ENCODE measurements at regions not wholly inside any gene's neighbourhood (a gene's known extent, or its start where the extent isn't known, plus 50 kb on each side); places are given as distances from the start of the nearest gene placed in this dataset.

- no peak overlapping the region for H3K4me3 ChIP-seq (ENCODE audit: low read depth, low read length)
- H3K36me3 ChIP-seq (ENCODE audit: insufficient read depth, low read length), result no peaks in the 10 kb centered on the region
- peaks cover 8% of the 10 kb centered on the region for H3K4me1 ChIP-seq (ENCODE audit: control insufficient read depth, insufficient read depth, low read length, unreplicated experiment)
- no peaks in the 10 kb centered on the region for H3K27me3 ChIP-seq (ENCODE audit: insufficient read depth, low read length)
- H3K79me2 ChIP-seq (ENCODE audit: control insufficient read depth, insufficient read depth, low read length, unreplicated experiment), result no peaks in the 10 kb centered on the region
- no peak overlapping the region for H2AFZ ChIP-seq (ENCODE audit: low read length, unreplicated experiment)
- no peak overlapping the region for H3K27ac ChIP-seq (ENCODE audit: low read depth, low read length)
Observed at GRCh38 chr12:92299344-92299743, 153.7 kb upstream of the BTG1 start.

GRCh38 chr12:92297932-92298696, 152.5 kb upstream of the BTG1 start:
- Histone ChIP-seq H3K4me1 (ENCODE audit: control insufficient read depth, insufficient read depth, low read length, unreplicated experiment) (peaks cover 8% of the 10 kb centered on the region), H3K27me3 (ENCODE audit: insufficient read depth, low read length) (no peaks in the 10 kb centered on the region), H3K27ac (ENCODE audit: low read depth, low read length) (peak overlapping the region; percentile 64), H3K4me3 (ENCODE audit: low read depth, low read length) (no peak overlapping the region), H2AFZ (ENCODE audit: low read length, unreplicated experiment) (peak overlapping the region; percentile 60), H3K79me2 (ENCODE audit: control insufficient read depth, insufficient read depth, low read length, unreplicated experiment) (no peaks in the 10 kb centered on the region), H3K36me3 (ENCODE audit: insufficient read depth, low read length) (no peaks in the 10 kb centered on the region)

GRCh38 chr12:92297405-92297804, 151.8 kb upstream of the BTG1 start:
- Histone ChIP-seq H3K4me1 (ENCODE audit: control insufficient read depth, insufficient read depth, low read length, unreplicated experiment) (peaks cover 8% of the 10 kb centered on the region), H2AFZ (ENCODE audit: low read length, unreplicated experiment) (peak overlapping the region; percentile 60), H3K27me3 (ENCODE audit: insufficient read depth, low read length) (no peaks in the 10 kb centered on the region), H3K79me2 (ENCODE audit: control insufficient read depth, insufficient read depth, low read length, unreplicated experiment) (no peaks in the 10 kb centered on the region), H3K36me3 (ENCODE audit: insufficient read depth, low read length) (no peaks in the 10 kb centered on the region), H3K4me3 (ENCODE audit: low read depth, low read length) (no peak overlapping the region), H3K27ac (ENCODE audit: low read depth, low read length) (peak overlapping the region; percentile 64)

- peaks cover 16% of the 10 kb centered on the region for H3K4me1 ChIP-seq (ENCODE audit: control insufficient read depth, insufficient read depth, low read length, unreplicated experiment)
- no peak overlapping the region for H3K4me3 ChIP-seq (ENCODE audit: low read depth, low read length)
- no peaks in the 10 kb centered on the region for H3K79me2 ChIP-seq (ENCODE audit: control insufficient read depth, insufficient read depth, low read length, unreplicated experiment)
- no peak overlapping the region for H2AFZ ChIP-seq (ENCODE audit: low read length, unreplicated experiment)
- no peak overlapping the region for H3K27ac ChIP-seq (ENCODE audit: low read depth, low read length)
- no peaks in the 10 kb centered on the region for H3K36me3 ChIP-seq (ENCODE audit: insufficient read depth, low read length)
- H3K27me3 ChIP-seq (ENCODE audit: insufficient read depth, low read length), result no peaks in the 10 kb centered on the region
Observed at GRCh38 chr12:92295523-92295922, 149.9 kb upstream of the BTG1 start.

GRCh38 chr12:92294676-92295440, 149.2 kb upstream of the BTG1 start:
- Histone ChIP-seq H2AFZ (ENCODE audit: low read length, unreplicated experiment) (no peak overlapping the region), H3K4me3 (ENCODE audit: low read depth, low read length) (no peak overlapping the region), H3K36me3 (ENCODE audit: insufficient read depth, low read length) (no peaks in the 10 kb centered on the region), H3K4me1 (ENCODE audit: control insufficient read depth, insufficient read depth, low read length, unreplicated experiment) (peaks cover 23% of the 10 kb centered on the region), H3K79me2 (ENCODE audit: control insufficient read depth, insufficient read depth, low read length, unreplicated experiment) (no peaks in the 10 kb centered on the region), H3K27me3 (ENCODE audit: insufficient read depth, low read length) (no peaks in the 10 kb centered on the region), H3K27ac (ENCODE audit: low read depth, low read length) (no peak overlapping the region)

- Histone ChIP-seq H3K4me1 (ENCODE audit: control insufficient read depth, insufficient read depth, low read length, unreplicated experiment) (peaks cover 26% of the 10 kb centered on the region), H2AFZ (ENCODE audit: low read length, unreplicated experiment) (no peak overlapping the region), H3K36me3 (ENCODE audit: insufficient read depth, low read length) (no peaks in the 10 kb centered on the region), H3K4me3 (ENCODE audit: low read depth, low read length) (no peak overlapping the region), H3K27me3 (ENCODE audit: insufficient read depth, low read length) (no peaks in the 10 kb centered on the region), H3K79me2 (ENCODE audit: control insufficient read depth, insufficient read depth, low read length, unreplicated experiment) (no peaks in the 10 kb centered on the region), H3K27ac (ENCODE audit: low read depth, low read length) (no peak overlapping the region)
Observed at GRCh38 chr12:92292016-92292415, 146.4 kb upstream of the BTG1 start.

GRCh38 chr12:92290886-92291285, 145.2 kb upstream of the BTG1 start:
- H3K36me3 ChIP-seq (ENCODE audit: insufficient read depth, low read length), result no peaks in the 10 kb centered on the region
- no peaks in the 10 kb centered on the region for H3K27me3 ChIP-seq (ENCODE audit: insufficient read depth, low read length)
- peak overlapping the region; percentile 66 for H3K27ac ChIP-seq (ENCODE audit: low read depth, low read length)
- H3K79me2 ChIP-seq (ENCODE audit: control insufficient read depth, insufficient read depth, low read length, unreplicated experiment), result no peaks in the 10 kb centered on the region
- peaks cover 26% of the 10 kb centered on the region for H3K4me1 ChIP-seq (ENCODE audit: control insufficient read depth, insufficient read depth, low read length, unreplicated experiment)
- H3K4me3 ChIP-seq (ENCODE audit: low read depth, low read length), result no peak overlapping the region
- no peak overlapping the region for H2AFZ ChIP-seq (ENCODE audit: low read length, unreplicated experiment)

- Histone ChIP-seq H3K4me3 (ENCODE audit: low read depth, low read length) (peak overlapping the region; percentile 46; the same call in 1 of the 2 replicates), H2AFZ (ENCODE audit: low read length, unreplicated experiment) (peak overlapping the region; percentile 58), H3K36me3 (ENCODE audit: insufficient read depth, low read length) (no peaks in the 10 kb centered on the region), H3K27ac (ENCODE audit: low read depth, low read length) (peak overlapping the region; percentile 66), H3K4me1 (ENCODE audit: control insufficient read depth, insufficient read depth, low read length, unreplicated experiment) (peaks cover 26% of the 10 kb centered on the region), H3K79me2 (ENCODE audit: control insufficient read depth, insufficient read depth, low read length, unreplicated experiment) (no peaks in the 10 kb centered on the region), H3K27me3 (ENCODE audit: insufficient read depth, low read length) (no peaks in the 10 kb centered on the region)
Observed at GRCh38 chr12:92290350-92290695, 144.7 kb upstream of the BTG1 start.

GRCh38 chr12:92289629-92290349, 144.1 kb upstream of the BTG1 start:
- H3K27ac ChIP-seq (ENCODE audit: low read depth, low read length), result peak overlapping the region; percentile 66
- no peaks in the 10 kb centered on the region for H3K36me3 ChIP-seq (ENCODE audit: insufficient read depth, low read length)
- H3K27me3 ChIP-seq (ENCODE audit: insufficient read depth, low read length), result no peaks in the 10 kb centered on the region
- no peaks in the 10 kb centered on the region for H3K79me2 ChIP-seq (ENCODE audit: control insufficient read depth, insufficient read depth, low read length, unreplicated experiment)
- peak overlapping the region; percentile 58 for H2AFZ ChIP-seq (ENCODE audit: low read length, unreplicated experiment)
- H3K4me1 ChIP-seq (ENCODE audit: control insufficient read depth, insufficient read depth, low read length, unreplicated experiment), result peaks cover 26% of the 10 kb centered on the region
- peak overlapping the region; percentile 46; the same call in 1 of the 2 replicates for H3K4me3 ChIP-seq (ENCODE audit: low read depth, low read length)

- H3K27ac ChIP-seq (ENCODE audit: low read depth, low read length), result no peak overlapping the region
- peaks cover 26% of the 10 kb centered on the region for H3K4me1 ChIP-seq (ENCODE audit: control insufficient read depth, insufficient read depth, low read length, unreplicated experiment)
- H3K27me3 ChIP-seq (ENCODE audit: insufficient read depth, low read length), result no peaks in the 10 kb centered on the region
- H3K4me3 ChIP-seq (ENCODE audit: low read depth, low read length), result no peak overlapping the region
- no peaks in the 10 kb centered on the region for H3K36me3 ChIP-seq (ENCODE audit: insufficient read depth, low read length)
- no peaks in the 10 kb centered on the region for H3K79me2 ChIP-seq (ENCODE audit: control insufficient read depth, insufficient read depth, low read length, unreplicated experiment)
- peak overlapping the region; percentile 73 for H2AFZ ChIP-seq (ENCODE audit: low read length, unreplicated experiment)
Observed at GRCh38 chr12:92288561-92288960, 142.9 kb upstream of the BTG1 start.
